DND-41 (cell line): ENCODE measurements at regions not wholly inside any gene's neighbourhood (a gene's known extent, or its start where the extent isn't known, plus 50 kb on each side); places are given as distances from the start of the nearest gene placed in this dataset.

Experiments used
- EZH2 ChIP-seq: IDR thresholded peaks from 3 replicates; pipeline ENCODE4 v1.6.1; 2012; ENCODE audit warnings: borderline replicate concordance, low read depth, mild to moderate bottlenecking, moderate library complexity, low read length, inconsistent platforms; ENCODE audit not compliant: severe bottlenecking
- TF ChIP-seq, protein P1 (sequence below): IDR thresholded peaks from 2 replicates; pipeline ENCODE4 v1.5.1; 2012; ENCODE audit warnings: borderline replicate concordance, low read length, moderate library complexity, mild to moderate bottlenecking; ENCODE audit not compliant: poor library complexity, severe bottlenecking; ENCODE audit errors: extremely low read depth

DNA sequence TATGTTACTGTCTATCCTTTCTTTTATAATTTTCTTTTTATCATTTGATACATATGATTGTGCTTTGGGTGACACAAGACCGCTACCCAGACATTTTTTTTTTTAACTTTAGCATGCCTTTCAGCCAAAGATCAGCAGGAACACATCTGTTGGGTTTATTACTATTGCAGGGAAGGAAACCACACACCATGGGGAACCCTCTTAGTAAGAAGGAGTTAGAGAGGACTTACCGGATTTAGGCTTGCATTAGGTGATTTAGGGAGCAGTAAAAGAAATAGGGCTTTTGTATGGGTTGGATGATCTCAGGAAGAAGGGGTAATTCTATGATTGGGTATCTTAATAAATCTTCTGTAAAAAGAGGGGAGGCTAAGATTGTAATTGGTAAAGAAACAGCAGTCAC, 138.2 kb downstream of the SNX18 start:
- no peak for TF ChIP-seq EZH2
- TF ChIP-seq, protein P1, sequence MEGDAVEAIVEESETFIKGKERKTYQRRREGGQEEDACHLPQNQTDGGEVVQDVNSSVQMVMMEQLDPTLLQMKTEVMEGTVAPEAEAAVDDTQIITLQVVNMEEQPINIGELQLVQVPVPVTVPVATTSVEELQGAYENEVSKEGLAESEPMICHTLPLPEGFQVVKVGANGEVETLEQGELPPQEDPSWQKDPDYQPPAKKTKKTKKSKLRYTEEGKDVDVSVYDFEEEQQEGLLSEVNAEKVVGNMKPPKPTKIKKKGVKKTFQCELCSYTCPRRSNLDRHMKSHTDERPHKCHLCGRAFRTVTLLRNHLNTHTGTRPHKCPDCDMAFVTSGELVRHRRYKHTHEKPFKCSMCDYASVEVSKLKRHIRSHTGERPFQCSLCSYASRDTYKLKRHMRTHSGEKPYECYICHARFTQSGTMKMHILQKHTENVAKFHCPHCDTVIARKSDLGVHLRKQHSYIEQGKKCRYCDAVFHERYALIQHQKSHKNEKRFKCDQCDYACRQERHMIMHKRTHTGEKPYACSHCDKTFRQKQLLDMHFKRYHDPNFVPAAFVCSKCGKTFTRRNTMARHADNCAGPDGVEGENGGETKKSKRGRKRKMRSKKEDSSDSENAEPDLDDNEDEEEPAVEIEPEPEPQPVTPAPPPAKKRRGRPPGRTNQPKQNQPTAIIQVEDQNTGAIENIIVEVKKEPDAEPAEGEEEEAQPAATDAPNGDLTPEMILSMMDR, result no peak
